Upper lobe of left lung (tissue), 4 donors: ENCODE measurements at regions not wholly inside any gene's neighbourhood (a gene's known extent, or its start where the extent isn't known, plus 50 kb on each side); places are given as distances from the start of the nearest gene placed in this dataset.

Experiments
- POLR2A ChIP-seq, 4 donors: fragments of 450-650 bp; IDR thresholded peaks; one replicate each; pipeline ENCODE4 v1.5.1; 2016 to 2017; ENCODE audit warnings: antibody characterized with exemption in 4 of 4, mild to moderate bottlenecking in 2 of 4
- POLR2AphosphoS5 ChIP-seq, 2 donors: sonication (generic); formaldehyde crosslinking; IDR thresholded peaks; one replicate each; pipeline ENCODE4 v1.5.1; 2017; ENCODE audit warnings: antibody characterized with exemption in 2 of 2
- TF ChIP-seq, protein P1 (sequence below), 6 experiments: fragments of 450-650 bp in 4 of 6; fragments of 200-600 bp in 2 of 6; sonication (generic) in 2 of 6; IDR thresholded peaks; one replicate each; pipeline ENCODE4 v1.5.1; 2016 to 2019; ENCODE audit warnings: antibody characterized with exemption in 6 of 6

DNA sequence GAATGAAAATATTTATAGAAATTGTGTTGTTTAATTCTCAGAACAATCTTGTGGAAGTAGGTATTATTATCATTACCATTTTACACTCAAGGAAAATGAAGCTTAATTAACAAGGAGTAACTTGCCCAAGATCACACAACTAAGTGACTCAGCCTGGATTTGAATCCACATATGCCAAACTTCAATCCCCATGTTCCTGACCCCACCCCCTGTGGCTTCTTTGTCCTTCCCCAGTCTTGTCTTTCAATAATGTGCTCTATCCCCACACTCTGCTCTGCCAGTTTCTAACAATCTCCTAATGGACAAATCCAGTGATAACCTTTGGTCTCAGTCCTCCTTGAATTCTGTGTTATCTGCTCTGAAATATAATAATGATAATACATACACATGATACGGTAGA, 355.2 kb downstream of the BMP4 start:
- TF ChIP-seq POLR2A (IDR thresholded peaks at IDR 0.05), result no peak
- no peak for TF ChIP-seq POLR2AphosphoS5 (IDR thresholded peaks at IDR 0.05)
- TF ChIP-seq, protein P1, sequence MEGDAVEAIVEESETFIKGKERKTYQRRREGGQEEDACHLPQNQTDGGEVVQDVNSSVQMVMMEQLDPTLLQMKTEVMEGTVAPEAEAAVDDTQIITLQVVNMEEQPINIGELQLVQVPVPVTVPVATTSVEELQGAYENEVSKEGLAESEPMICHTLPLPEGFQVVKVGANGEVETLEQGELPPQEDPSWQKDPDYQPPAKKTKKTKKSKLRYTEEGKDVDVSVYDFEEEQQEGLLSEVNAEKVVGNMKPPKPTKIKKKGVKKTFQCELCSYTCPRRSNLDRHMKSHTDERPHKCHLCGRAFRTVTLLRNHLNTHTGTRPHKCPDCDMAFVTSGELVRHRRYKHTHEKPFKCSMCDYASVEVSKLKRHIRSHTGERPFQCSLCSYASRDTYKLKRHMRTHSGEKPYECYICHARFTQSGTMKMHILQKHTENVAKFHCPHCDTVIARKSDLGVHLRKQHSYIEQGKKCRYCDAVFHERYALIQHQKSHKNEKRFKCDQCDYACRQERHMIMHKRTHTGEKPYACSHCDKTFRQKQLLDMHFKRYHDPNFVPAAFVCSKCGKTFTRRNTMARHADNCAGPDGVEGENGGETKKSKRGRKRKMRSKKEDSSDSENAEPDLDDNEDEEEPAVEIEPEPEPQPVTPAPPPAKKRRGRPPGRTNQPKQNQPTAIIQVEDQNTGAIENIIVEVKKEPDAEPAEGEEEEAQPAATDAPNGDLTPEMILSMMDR (IDR thresholded peaks at IDR 0.05), result no peak
